ENCODE measurements at regions not wholly inside any gene's neighbourhood (a gene's known extent, or its start where the extent isn't known, plus 50 kb on each side); places are given as distances from the start of the nearest gene placed in this dataset.

DNA sequence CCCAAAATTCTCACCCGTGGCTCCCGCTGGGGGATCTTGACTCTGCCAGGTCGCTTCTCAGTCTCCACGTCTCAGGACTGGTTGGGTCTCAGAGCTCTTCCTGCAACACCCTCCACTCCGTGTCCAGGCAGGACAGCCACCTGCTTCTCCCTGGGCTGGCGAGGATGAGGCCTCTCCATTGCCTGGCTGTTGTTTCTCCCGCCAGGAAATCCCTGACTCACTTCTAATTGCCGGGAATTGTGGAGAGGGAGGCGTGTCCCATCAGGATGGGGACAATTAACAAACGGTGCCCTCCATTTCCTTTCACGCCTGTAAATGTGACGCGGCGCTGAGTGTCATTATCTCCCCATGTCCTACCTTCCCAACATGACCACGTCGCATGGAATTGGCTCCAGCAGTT is 204.5 kb downstream of the RBFOX3 start:
- TF ChIP-seq, protein P1, sequence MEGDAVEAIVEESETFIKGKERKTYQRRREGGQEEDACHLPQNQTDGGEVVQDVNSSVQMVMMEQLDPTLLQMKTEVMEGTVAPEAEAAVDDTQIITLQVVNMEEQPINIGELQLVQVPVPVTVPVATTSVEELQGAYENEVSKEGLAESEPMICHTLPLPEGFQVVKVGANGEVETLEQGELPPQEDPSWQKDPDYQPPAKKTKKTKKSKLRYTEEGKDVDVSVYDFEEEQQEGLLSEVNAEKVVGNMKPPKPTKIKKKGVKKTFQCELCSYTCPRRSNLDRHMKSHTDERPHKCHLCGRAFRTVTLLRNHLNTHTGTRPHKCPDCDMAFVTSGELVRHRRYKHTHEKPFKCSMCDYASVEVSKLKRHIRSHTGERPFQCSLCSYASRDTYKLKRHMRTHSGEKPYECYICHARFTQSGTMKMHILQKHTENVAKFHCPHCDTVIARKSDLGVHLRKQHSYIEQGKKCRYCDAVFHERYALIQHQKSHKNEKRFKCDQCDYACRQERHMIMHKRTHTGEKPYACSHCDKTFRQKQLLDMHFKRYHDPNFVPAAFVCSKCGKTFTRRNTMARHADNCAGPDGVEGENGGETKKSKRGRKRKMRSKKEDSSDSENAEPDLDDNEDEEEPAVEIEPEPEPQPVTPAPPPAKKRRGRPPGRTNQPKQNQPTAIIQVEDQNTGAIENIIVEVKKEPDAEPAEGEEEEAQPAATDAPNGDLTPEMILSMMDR (IDR thresholded peaks at IDR 0.05; ENCODE audit: borderline replicate concordance, extremely low read depth, low read length, poor library complexity, severe bottlenecking): no peak
- TF ChIP-seq EZH2 (IDR thresholded peaks at IDR 0.05; ENCODE audit: borderline replicate concordance, low read depth, low read length, severe bottlenecking): no peak

All from DND-41 (cell line).